ENCODE measurements at regions not wholly inside any gene's neighbourhood (a gene's known extent, or its start where the extent isn't known, plus 50 kb on each side); places are given as distances from the start of the nearest gene placed in this dataset.

- TF ChIP-seq, protein P1, sequence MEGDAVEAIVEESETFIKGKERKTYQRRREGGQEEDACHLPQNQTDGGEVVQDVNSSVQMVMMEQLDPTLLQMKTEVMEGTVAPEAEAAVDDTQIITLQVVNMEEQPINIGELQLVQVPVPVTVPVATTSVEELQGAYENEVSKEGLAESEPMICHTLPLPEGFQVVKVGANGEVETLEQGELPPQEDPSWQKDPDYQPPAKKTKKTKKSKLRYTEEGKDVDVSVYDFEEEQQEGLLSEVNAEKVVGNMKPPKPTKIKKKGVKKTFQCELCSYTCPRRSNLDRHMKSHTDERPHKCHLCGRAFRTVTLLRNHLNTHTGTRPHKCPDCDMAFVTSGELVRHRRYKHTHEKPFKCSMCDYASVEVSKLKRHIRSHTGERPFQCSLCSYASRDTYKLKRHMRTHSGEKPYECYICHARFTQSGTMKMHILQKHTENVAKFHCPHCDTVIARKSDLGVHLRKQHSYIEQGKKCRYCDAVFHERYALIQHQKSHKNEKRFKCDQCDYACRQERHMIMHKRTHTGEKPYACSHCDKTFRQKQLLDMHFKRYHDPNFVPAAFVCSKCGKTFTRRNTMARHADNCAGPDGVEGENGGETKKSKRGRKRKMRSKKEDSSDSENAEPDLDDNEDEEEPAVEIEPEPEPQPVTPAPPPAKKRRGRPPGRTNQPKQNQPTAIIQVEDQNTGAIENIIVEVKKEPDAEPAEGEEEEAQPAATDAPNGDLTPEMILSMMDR (IDR thresholded peaks at IDR 0.05; ENCODE audit: poor library complexity): no peak
- TF ChIP-seq EZH2 (IDR thresholded peaks at IDR 0.05; ENCODE audit: borderline replicate concordance) (no peak), EZH2phosphoT487 (IDR thresholded peaks at IDR 0.05; ENCODE audit: low read depth, severe bottlenecking, unreplicated experiment) (no peak)
Observed at GRCh38 chr21:38942748-38943211, 137.1 kb downstream of the ETS2 start.
